ENCODE measurements at regions not wholly inside any gene's neighbourhood (a gene's known extent, or its start where the extent isn't known, plus 50 kb on each side); places are given as distances from the start of the nearest gene placed in this dataset.

- Histone ChIP-seq H4K20me1 (ENCODE audit: insufficient read depth, low read length) (no peaks in the 10 kb centered on the region), H3K4me3 (replicated peaks in 1 of 3; ENCODE audit: insufficient read depth in 1 of 3, low read depth in 2 of 3, low read length in 3 of 3) (no peak overlapping the region), H3K27me3 (ENCODE audit: control insufficient read depth in 1 of 2, insufficient read depth in 2 of 2, low read length in 2 of 2) (no peaks in the 10 kb centered on the region), H3K36me3 (replicated peaks in 1 of 2; ENCODE audit: control insufficient read depth in 1 of 2, insufficient read depth in 2 of 2, low read length in 2 of 2) (no peaks in the 10 kb centered on the region), H3K79me2 (ENCODE audit: insufficient read depth, low read length) (no peaks in the 10 kb centered on the region), H3K4me1 (ENCODE audit: insufficient read depth, low read length) (peaks cover 31% of the 10 kb centered on the region), H3K9me3 (ENCODE audit: low read length) (no peaks in the 10 kb centered on the region), H3K4me2 (ENCODE audit: low read depth, low read length) (no peak overlapping the region), H3K27ac (ENCODE audit: extremely low read length, insufficient read depth, low read length) (no peak overlapping the region), H2AFZ (ENCODE audit: low read length) (no peak overlapping the region), H3K9ac (ENCODE audit: insufficient read depth, low read depth, low read length) (no peak overlapping the region)
- in situ Hi-C loops (cut with HindIII; ENCODE audit: extremely low pct_ligation_motif_present, low pct_unique_long_range_greater_than_20kb) (no loop called here), intact Hi-C loops (cut with micrococcal nuclease; ENCODE audit: unreplicated experiment) (no loop called here)
- ATAC-seq (no peak), DNase-seq (ENCODE audit: low spot score) (no peak), FAIRE-seq (no peak)
- 67% methylated on average over 2 of the region's 2 CpGs for WGBS (ENCODE audit: low lambda C conversion rate)
- ChIA-PET POLR2A (no interaction called here), CTCF (ENCODE audit: low intra/inter-chr PET ratio, low total read pairs) (no interaction called here)
- TF ChIP-seq ZNF569 (CRISPR knock-in tag; IDR thresholded peaks at IDR 0.05; ENCODE audit: borderline replicate concordance) (no peak), ATF3 (CRISPR knock-in tag; IDR thresholded peaks at IDR 0.05) (no peak)
- no TSS peak for BruUV-seq (replicated peaks)
These were observed 118.5 kb upstream of the FRMD6 start for GRCh38 chr14:51533160-51533559.

DNA sequence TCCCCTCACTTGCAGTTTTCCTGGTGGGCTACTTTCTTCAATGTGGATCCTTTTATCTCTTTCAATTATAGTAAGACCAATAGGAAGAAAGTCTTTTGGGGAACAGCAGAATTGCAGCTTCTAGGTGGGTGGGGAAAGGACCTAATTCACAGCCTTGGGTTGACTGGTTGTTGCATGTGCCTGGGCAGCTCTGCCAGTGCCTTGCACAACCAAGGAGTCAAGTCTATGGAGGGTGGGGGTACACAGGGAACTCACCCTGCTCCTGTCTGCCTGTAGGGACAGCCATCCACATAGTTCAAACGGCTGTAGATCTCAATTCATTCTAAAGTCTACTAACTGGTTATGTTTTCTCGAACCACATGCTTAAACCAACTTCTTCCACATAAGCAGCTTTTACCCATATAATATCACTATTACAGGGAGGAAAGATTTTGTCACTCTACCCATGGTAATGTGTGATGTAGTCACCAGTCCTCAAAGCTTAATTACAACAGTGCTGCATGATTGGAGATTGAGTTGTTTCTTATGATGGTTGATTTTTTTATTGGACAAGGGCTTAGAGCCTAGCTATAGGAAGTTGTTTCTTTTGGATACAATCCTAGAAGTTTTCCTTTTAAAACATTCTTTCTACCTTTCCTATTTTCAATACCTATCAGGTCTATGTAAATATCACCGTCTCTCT, 117.7 kb upstream of the FRMD6 start:
- Histone ChIP-seq H3K27ac (ENCODE audit: extremely low read length, insufficient read depth, low read length) (peak overlapping the region; percentile 41), H2AFZ (ENCODE audit: low read length) (no peak overlapping the region), H3K9ac (ENCODE audit: insufficient read depth, low read depth, low read length) (no peak overlapping the region), H3K4me2 (ENCODE audit: low read depth, low read length) (peak overlapping the region; percentile 12), H4K20me1 (ENCODE audit: insufficient read depth, low read length) (no peaks in the 10 kb centered on the region), H3K79me2 (ENCODE audit: insufficient read depth, low read length) (no peaks in the 10 kb centered on the region), H3K4me1 (ENCODE audit: insufficient read depth, low read length) (peaks cover 31% of the 10 kb centered on the region), H3K4me3 (replicated peaks in 1 of 3; ENCODE audit: insufficient read depth in 1 of 3, low read depth in 2 of 3, low read length in 3 of 3) (no peak overlapping the region; a peak in 1 of 6 replicates), H3K27me3 (ENCODE audit: control insufficient read depth in 1 of 2, insufficient read depth in 2 of 2, low read length in 2 of 2) (no peaks in the 10 kb centered on the region), H3K9me3 (ENCODE audit: low read length) (no peaks in the 10 kb centered on the region), H3K36me3 (replicated peaks in 1 of 2; ENCODE audit: control insufficient read depth in 1 of 2, insufficient read depth in 2 of 2, low read length in 2 of 2) (no peaks in the 10 kb centered on the region)
- DNase-seq (ENCODE audit: low spot score) (no peak), FAIRE-seq (no peak), ATAC-seq (peak; percentile 43)
- WGBS (ENCODE audit: low lambda C conversion rate), result 43% methylated on average over 3 of the region's 3 CpGs
- intact Hi-C loops (cut with micrococcal nuclease; ENCODE audit: unreplicated experiment), result loop anchor here (2.0 kb wide), 1 partner anchor 117 kb away; the partner anchor contains the start of gene FRMD6
- BruUV-seq (replicated peaks), result no TSS peak
- in situ Hi-C loops (cut with HindIII; ENCODE audit: extremely low pct_ligation_motif_present, low pct_unique_long_range_greater_than_20kb), result no loop called here
- CTCF ChIA-PET (ENCODE audit: low intra/inter-chr PET ratio, low total read pairs), result no interaction called here
- POLR2A ChIA-PET, result no interaction called here
- no peak for TF ChIP-seq CHD2 (IDR thresholded peaks at IDR 0.05; ENCODE audit: low read depth, low read length)
- TF ChIP-seq FLYWCH1 (CRISPR knock-in tag; IDR thresholded peaks at IDR 0.05), result no peak
- no peak for TF ChIP-seq PRDM10 (CRISPR knock-in tag; IDR thresholded peaks at IDR 0.05; ENCODE audit: low read depth)
- no peak for TF ChIP-seq PITX1 (CRISPR knock-in tag; IDR thresholded peaks at IDR 0.05)
- TF ChIP-seq REST (IDR thresholded peaks at IDR 0.05; ENCODE audit: borderline replicate concordance in 1 of 2, low read depth in 1 of 2, low read length in 2 of 2), result no peak
- TF ChIP-seq ELF4 (CRISPR knock-in tag; IDR thresholded peaks at IDR 0.05; ENCODE audit: borderline replicate concordance), result no peak
- TF ChIP-seq ZNF160 (CRISPR knock-in tag; IDR thresholded peaks at IDR 0.05), result no peak
- TF ChIP-seq ZMYM2 (CRISPR knock-in tag; IDR thresholded peaks at IDR 0.05), result no peak

Measured in HepG2 (cell line).